NOMO-1 (cell line): ENCODE measurements at regions not wholly inside any gene's neighbourhood (a gene's known extent, or its start where the extent isn't known, plus 50 kb on each side); places are given as distances from the start of the nearest gene placed in this dataset.

ENCODE experiments used
- DNase-seq, 2 experiments: peaks; one replicate each; lab custom pipeline; 2025; ENCODE audit not compliant: unreplicated experiment in 2 of 2; lab: John Stamatoyannopoulos, UW

DNA sequence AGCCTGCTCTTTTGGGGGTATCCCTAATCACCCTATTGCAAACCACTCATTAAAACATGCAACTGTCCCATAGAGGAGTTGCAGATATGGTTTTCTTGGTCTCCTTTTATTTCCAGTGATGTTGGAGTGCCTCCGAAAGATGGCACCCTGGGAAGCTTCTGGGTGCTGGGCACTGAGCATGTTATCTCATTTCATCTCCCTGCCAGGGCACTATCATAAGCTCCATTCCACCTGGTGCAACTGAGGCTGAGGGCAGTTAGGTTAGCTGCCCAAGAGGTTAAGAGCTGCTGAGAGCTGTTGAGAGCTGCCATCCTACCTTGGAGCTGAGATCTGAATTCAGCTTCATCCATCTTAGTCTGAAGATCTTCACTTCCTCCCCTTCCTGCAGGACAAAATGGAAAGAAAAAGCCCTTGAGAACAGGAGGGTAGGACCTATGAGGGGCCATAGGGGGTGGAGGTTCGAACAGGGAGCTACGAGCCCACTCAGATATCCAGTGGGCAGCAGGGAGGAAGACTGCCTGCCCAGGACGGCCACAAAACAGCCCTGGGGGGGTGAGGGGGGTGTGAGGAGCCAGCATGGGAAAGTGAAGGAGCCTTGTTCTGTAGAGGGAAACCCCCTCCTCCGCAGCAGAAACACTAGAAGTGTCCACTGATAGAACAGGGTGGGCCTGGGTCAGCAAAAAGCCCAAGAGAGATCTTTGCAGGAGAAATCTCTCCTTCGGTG, 202.5 kb downstream of the ZFP36L2 start:
- no peak for DNase-seq

DNA sequence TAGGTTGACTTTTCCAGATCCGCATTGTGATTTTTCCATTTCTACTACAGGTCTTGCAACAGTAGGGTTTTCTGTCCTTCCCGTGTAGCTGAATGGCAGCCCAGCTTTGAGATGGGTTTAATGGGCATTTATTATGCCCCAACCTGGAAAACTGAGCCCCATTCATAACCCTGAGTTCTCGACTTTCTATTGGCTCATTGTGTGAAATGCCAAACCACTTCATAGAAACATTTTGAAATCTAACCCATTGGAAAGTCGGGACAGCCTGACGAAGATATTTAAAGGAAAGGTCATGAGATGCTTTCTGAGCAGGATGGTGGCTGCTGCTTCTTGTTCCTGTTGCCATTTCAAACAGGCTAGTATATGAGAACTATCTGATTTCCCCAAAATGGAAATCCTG, 203.5 kb downstream of the ZFP36L2 start:
- DNase-seq: no peak

DNA sequence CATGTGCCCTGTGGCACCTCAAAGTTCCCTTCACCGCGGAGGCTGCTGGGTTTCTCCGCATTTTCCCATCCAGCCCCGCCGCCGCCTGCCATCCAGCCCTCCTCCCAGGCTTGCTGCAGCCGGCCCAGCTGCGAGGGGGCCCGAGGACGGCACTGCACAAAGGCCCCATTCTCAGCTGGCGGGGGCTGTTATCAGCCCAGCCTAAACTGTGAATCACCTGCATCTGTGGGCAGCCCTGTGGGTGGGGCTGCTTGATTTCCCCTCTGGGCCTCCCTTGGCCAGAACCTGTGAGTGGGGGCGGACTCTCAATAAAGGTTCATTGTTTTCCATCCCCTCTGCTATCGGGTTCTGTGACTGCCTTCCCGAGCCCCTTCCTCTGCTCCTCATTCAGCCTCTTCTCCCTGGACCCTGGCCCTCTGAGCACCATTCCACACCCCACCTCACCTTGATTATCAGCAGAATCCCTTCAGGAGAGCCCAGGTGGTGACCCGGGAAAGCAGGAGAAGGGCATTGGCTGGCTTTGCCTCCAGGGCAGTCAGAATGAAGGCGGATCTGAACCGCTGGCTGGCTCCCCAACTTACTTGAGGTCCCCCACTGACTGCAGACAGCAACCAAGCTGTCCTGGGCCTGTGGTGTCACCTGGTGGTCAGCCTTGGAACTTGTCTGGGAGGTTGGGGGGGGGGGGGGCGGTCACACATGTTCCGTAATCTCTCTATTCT, 204.5 kb downstream of the ZFP36L2 start:
- no peak for DNase-seq

DNA sequence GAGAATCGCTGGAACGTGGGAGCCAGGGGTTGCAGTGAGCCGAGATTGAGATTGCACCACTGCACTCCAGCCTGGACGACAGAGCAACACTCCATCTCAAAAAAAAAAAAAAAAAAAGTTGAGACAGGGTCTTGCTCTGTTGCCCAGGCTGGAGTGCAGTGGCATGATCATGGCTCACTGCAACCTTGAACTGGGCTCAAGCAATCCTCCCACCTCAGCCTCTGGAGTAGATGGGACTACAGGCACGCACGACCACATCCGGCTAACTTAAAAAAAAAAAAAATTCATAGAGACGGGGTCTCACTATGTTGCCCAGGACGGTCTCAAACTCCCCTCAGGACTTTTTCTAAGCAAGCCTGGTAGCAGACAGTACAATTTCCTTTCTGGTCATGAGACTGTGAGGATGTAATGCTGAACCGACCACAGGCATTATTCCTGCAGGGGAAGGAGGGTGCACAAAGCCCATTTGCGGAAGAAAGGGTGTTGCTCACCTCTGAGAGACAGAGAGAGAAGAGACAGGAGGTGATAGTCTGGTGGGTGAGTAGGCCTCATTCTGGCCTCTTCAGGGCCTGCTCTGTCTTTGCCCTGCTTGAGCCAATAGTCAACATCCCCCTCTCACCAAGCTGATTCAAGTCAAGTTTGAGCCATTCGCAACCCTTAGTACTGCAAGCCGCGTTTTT, 205.3 kb downstream of the ZFP36L2 start:
- DNase-seq: no peak

DNA sequence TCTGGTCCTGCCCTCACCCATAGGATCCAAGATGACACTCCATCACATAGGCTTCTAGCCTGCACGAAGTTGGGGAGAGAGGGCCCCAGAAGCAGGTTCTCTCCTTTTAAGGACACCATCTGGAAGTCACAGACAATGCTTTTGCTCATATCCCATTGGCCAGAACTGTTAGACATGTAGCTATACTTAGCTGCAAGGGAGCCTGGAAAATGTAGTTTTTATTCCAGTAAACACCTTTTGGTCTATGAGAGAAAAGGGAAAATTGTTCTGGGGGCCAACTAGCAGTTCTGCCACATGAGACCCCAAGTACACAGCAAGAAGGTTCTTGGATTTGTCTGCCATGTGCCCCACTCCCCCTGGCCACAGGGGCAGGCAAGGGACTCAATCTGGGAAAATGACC, 206.1 kb downstream of the ZFP36L2 start:
- DNase-seq: no peak

DNA sequence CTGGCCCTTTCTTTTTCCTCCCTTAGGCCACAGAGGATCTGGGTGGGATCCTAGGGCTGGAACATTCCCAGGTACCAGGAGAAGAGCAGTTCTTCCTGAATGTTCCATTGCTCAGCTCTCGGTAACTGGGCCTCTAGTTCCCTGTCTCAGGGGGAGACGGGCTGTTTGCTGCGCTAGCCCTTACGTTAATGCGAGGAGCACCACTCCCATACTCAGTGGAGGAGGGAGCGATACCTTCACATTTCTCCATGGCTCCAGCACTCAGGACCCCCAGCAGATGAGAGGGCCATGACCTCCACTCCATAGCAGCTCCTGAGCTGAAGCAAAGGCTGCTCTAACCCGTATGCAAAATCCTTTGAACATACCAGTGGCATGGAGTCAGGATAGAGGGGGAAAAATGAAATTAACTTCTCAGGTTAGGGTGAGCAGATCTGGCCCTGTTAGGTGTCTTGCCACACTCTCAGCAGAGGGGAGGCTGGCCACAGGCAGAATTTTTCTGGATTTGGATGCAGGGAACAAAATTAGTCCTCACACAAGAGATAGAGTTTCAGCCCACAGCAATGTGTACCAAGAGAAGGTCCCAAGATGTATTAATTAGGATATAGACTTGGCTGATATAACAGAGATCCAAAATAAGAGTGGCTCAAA, 206.7 kb downstream of the ZFP36L2 start:
- DNase-seq: no peak

DNA sequence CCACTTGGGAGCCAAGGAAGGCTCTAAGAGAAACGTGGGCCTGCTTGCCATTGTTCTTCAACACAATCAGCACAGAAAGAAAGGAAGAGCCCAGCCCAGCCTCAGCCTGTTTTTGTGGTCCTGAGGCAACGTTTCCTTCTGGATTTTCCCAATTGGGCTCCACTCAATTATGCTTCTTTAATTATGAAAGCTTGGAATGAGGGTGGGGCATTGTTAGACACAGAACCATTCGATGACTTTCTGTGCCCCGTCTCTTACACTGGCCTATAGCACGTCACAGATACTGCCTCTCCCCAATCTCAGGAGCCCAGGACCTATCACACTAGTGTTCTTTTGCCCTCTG, 207.4 kb downstream of the ZFP36L2 start:
- DNase-seq: no peak

DNA sequence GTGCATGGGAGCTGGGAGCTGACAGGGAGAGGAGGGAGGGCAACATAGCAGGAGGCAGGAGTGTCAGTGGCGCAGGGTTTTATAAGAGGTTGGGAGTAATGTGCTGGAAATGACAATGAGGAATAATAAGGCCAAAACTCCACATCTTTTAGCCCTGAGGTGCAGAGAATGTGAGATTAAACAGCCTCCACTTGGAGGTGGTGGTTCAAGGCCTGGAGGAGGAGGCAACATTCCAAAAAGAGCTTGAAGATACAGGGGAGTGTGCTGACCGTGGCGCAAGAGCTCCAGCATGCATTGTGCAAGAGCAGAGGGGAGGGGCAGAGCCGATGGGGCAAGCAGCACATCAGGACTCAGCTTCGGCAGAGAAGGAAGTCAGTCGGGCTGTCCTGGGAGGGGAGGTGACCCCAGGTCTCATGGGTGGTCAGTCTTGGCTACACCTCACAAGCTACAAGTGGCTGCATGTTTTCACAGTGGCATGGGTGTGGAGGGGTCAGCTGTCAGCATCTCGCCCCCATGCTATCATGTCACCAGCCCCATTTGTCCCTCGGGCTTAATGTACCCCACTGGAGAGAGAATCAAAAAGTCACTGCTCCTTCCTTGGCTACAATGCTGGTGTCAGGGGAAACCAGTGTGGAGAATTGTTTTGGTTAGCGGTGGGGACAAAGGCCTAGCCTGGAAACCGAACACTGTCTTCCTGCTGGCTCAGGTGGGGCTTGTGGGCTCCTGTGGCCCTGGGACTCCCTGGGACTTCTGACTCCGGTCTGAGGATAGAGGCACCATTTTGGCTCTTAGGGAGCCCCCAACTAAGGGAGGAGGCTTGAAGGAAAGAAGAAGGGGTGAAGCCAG, 208.0 kb downstream of the ZFP36L2 start:
- peak; percentile 85 to 94 for DNase-seq

DNA sequence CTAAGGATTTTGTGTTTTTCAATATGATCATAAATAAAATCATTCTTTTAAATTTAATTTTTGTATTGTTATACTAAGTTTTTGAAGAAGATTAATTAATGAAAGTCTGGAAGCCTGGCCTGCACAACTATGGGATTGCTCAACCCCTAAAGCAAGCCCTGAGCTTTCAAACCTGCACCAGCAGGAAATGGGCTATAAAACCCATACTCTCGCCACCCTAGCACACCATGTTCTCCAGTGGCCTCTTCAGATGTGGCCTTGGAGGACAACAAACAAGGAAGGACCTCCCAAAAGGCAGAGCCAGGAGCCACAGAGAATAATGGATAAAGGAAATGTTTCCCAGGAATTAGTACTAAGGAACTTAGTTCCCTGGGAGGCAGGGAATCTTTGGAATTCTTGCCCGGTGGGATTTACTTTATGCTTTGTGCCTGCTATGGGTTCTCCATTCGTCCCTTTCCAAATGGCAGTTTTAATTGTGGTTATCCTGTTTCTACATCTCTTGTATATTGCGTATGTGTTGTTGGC, 212.5 kb downstream of the ZFP36L2 start:
- peak; percentile 51 to 55 for DNase-seq

DNA sequence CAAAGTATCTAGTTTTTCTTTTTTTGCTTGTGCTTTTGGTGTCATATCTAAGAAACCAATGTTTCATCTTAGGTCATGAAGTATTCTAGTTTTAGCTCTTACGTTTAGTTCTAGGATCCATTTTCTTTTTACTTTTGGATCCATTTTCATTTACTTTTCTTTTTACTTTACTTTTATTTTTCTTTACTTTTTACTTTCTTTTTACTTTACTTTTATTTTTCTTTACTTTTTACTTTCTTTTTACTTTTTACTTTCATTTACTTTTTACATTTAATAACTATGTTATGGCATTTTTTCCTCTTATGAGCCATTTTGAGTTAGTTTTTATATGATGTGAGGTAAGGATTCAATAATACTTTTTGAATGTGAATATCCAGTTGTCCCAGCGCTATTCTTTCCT, 213.4 kb downstream of the ZFP36L2 start:
- no peak for DNase-seq

DNA sequence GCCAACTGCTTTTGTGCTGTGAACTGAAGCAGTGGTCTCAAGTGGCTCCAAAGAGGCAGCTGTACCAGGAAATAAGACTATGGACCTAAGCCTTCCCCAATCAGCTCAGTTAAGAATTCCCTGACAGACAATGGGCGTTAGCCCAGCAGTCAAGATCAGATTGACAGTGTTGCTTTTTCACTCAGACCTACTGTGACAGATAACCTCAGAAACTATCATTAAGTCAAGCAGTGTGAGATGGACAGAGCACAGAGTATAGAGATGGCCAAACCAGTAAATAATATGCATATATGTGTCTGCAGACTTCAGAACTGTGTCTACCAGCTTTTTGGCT, 215.3 kb downstream of the ZFP36L2 start:
- DNase-seq: no peak

DNA sequence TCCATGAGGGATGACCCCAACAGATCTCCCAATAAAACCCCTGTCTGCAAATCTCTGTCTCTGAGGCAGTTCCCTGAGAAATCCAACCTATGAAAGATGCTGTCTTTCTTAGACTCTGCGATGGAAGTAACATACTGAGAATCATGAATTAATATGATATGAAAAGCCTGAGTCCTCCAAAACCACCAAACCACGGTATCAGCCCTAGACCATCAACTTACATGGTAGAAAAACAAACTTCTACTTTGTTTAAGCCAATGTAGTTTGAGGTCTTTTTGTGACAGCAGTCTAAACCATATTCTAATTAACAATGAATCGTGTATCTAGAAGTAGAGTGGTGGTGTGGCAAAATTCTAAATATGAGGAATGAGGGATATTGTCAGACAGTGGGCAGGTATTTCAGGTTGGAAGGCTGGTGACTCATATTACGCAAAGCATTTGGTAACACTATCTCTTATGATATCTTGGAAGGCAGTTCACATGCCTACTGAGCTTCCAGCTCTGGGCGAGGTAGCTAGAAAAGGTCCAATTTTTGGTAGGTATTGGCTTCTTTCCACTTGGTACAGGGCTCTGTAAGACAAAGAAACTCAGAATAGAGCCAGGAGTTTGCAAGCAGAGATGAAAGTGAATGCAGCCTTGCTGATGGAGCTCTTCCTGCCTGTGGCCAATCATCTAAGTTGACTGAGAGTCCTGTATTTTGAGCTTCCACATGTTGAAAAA, 215.8 kb downstream of the ZFP36L2 start:
- no peak for DNase-seq

DNA sequence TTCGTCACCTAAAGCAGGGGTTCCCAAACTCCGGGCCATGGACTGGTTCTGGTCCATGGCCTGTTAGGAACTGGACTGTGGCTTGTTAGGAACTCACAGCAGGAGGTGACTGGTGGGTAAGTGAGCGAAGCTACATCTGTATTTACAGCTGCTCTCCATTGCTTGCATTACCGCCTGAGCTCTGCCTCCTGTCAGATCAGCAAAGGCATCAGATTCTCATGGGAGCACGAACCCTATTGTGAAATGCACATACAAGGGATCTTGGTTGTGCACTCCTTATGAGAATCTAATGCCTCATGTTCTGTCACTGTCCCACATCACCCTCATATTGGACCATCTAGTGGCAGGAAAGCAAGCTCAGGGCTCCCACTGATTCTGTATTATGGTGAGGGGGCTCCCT, 217.0 kb downstream of the ZFP36L2 start:
- DNase-seq: no peak

DNA sequence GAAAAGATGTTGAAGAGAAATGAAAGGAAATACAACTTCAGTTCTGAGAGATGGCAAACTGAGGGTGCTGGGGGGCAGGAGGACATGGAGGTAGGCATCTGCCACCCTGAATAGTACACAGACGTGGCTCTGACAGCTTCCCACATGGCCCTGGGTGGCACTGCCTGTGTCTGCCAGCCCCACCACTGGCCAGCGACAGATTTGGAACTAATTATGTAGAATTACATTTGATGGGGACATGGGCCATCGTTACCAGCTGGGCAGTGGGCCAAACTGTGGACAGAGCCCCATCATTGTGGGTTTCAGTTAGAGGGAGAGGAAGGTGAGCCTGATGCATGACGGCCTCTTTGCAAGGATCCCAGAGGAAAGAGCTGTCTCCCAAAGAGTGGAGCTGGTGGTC, 216.0 kb upstream of the HAAO start:
- no peak for DNase-seq

DNA sequence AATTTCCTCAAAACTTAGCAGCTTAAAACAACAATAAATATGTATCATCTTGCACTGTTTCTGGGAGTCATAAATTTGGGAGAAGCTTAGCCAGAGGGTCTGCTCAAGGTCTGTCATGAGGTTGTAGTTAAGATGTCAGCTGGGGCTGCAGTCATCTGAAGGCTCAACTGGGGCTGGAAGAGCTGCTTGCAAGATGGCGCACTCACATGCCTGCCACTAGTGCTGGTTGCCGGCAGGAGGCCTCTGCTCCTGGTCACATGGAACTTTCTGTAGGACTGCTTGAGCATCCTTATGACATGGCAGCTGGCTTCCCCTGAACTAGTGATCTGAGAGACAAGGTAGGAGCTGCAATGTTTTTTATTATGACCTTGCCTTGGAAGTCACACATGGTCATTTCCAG, 215.5 kb upstream of the HAAO start:
- DNase-seq: no peak

DNA sequence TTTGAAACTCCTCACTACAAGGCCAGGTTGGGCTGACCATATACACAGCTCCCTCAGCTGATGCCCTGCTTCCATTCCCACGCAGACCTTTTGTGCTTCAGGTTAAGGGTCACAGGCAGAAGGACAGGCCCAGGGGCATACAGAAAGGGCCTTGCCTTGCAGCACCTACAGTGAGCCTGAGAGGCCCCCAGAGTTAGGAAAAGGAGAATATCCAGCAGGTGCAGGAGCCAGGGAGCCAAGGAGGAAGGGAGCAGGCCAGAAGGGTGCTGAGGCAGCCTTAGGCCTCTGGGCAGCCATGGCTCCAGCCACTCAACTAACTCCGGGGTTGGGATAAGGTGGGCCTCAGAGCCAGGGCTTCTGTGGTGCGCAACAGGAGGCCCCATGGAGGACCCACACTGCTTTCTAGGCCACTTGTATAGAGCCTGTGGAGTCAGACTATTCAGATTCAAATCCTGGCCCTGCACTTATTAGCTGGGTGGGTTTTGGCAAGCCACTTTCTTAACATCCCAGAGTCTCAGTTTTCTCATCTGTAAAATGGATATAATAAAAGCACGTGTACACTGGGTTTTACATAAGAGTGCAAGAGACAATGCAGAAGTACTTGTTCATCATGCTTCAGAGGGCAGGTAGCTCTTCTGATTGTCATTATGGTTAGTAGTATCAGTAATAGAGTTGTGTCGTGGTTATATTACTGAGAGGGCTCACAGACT, 214.6 kb upstream of the HAAO start:
- DNase-seq: no peak

DNA sequence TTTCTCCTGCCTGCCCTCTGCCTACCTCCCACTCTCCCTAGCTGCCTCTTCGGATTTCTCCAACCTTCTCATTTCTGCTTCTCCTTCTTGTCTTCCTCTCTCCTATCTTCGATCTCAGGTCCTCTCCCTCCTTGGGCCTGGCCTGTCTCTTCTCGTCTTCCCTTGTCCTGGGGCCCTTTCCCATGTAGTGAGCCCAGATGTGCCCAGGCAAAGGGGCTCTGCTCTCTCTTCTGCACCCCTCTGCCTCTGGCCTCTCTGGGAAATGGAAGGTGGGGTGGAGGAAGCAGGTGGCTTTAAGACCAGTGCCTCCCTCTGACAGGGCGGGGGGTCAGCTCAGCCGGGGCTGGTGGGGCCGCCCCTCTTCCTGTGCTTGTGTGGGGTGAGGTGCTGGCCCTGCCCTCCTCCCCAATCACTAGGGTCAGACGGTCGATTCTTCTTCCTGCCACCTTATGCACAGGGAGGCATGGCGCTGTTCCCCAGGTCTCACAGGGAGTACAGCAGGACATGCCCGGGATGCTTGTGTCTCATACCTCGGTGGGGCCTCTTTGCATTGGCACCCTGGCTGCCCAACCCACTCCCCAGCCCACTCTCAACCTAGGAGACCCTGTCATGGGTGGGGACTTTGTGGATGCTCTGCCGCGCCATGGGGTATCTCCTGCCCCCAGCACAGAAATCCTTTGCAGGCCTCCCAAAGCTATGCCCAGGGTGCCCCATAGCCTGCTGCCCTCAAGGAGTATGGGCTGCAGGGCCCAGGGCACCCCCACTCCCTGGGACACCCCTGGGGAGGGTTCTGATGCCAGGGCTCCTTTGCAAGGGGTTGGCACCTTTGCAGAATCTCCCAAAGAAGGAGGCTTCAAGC, 213.8 kb upstream of the HAAO start:
- DNase-seq: no peak

DNA sequence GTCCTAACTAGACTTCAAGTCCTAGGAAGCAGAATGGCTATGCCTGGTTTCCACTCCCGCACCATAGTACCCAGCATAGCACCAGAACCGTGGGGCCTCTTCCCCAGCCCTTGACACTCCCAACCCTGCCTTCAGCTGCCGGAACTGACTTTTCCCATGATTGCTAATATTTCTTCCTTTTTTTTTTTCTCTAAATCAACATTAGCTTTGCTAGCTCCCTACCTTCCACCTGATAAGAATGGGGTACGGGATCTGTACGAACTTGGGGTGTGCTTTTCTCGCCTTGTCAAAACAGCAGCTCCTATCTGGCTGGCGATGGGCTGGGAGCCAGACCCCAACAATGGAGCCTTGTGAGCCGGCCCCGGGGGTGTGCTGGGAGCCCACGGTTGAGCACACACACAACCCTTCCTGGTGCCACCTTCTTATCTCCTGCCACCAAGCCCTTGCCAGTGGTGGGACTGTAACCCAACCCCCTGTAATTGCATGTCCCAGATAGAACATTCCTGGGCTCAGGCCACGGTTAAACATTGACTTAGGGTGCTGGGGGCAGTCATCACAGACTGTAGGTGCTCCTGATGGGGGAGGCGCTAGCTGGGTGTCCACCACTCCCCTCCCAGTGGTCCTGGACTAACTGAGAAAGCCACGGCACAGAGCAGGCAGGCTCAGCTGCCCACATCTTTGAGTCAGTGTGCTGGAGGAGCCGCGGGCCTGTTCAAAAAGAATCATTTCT, 213.0 kb upstream of the HAAO start:
- no peak for DNase-seq
